K562 (cell line): ENCODE measurements at regions not wholly inside any gene's neighbourhood (a gene's known extent, or its start where the extent isn't known, plus 50 kb on each side); places are given as distances from the start of the nearest gene placed in this dataset.

Experiments
- ATAC-seq: fragments of 200-7000 bp; cut with Tn5 transposase; 3 replicates; pipeline ENCODE4 v1.9.1; 2020; ENCODE audit warnings: moderate library complexity
- BruUV-seq: library from RNA; stranded (reverse); fragments of 400-500 nt; replicated peaks from 2 replicates; lab custom pipeline; 2021; lab: Mats Ljungman, UMichigan
- CTCF ChIA-PET: fragments of 300-600 bp; formaldehyde crosslinking; extraction: SDS; loops from one replicate; lab custom pipeline; 2021; ENCODE audit warnings: low intra/inter-chr PET ratio; lab: Yijun Ruan, JAX
- POLR2A ChIA-PET: fragments of 300-600, 350-650 bp; sonication (Branson Sonifier 250); formaldehyde crosslinking; extraction: SDS; loops from one replicate; lab custom pipeline; 2021; ENCODE audit warnings: antibody characterized with exemption, inconsistent platforms; lab: Yijun Ruan, JAX
- DNase-seq, 4 experiments: peaks; one replicate each; pipeline versions ENCODE4 v3.0.0 to v3.0.0-alpha.2; 2011 to 2018; ENCODE audit warnings: low spot score in 3 of 4, mixed read lengths in 3 of 4; ENCODE audit errors: extremely low read depth in 1 of 4
- FAIRE-seq: peaks from 2 replicates; lab custom pipeline; 2011; peaks lifted over from hg19 to GRCh38; lab: Jason Lieb, UNC
- H2AFZ ChIP-seq: 2 replicates; pipeline ENCODE4 v1.6.0; 2011; ENCODE audit warnings: low read depth, low read length, control low read depth, inconsistent platforms
- H3K27ac ChIP-seq: fragments of 200-600 bp; 3 replicates; pipeline ENCODE4 v1.8.0; 2011; ENCODE audit warnings: low read depth, mild to moderate bottlenecking, control low read depth, inconsistent platforms, low read length, moderate library complexity, mixed read lengths; ENCODE audit errors: extremely low read depth
- H3K27me3 ChIP-seq, 2 experiments: fragments of 300-600 bp in 1 of 2; 2 replicates in 1 of 2; 3 replicates in 1 of 2; pipeline versions ENCODE4 v1.6.0 to v1.8.0; 2011; ENCODE audit warnings: inconsistent platforms in 2 of 2, low read length in 2 of 2, mild to moderate bottlenecking in 1 of 2, mixed read lengths in 1 of 2, moderate library complexity in 1 of 2; ENCODE audit not compliant: control insufficient read depth in 2 of 2, insufficient read depth in 2 of 2
- H3K36me3 ChIP-seq: fragments of 300-600 bp; 3 replicates; pipeline ENCODE4 v1.8.0; 2011; ENCODE audit warnings: mild to moderate bottlenecking, low read length, inconsistent platforms; ENCODE audit not compliant: control insufficient read depth, insufficient read depth
- H3K4me1 ChIP-seq, 2 experiments: fragments of 200-600 bp in 1 of 2; replicated peaks in 1 of 2; 2 replicates in 1 of 2; 3 replicates in 1 of 2; pipeline versions ENCODE4 v1.5.1 to v1.8.0; 2011; ENCODE audit warnings: inconsistent platforms in 2 of 2, low read length in 2 of 2, mild to moderate bottlenecking in 1 of 2, mixed read lengths in 1 of 2, moderate library complexity in 1 of 2; ENCODE audit not compliant: control insufficient read depth in 2 of 2, insufficient read depth in 2 of 2
- H3K4me2 ChIP-seq: 2 replicates; pipeline ENCODE4 v1.6.1; 2011; ENCODE audit warnings: low read length, control low read depth, inconsistent platforms, mixed read lengths; ENCODE audit not compliant: insufficient read depth
- H3K4me3 ChIP-seq: fragments of 200-600 bp; sonication (generic), shearing (Covaris generic); 2 replicates; pipeline ENCODE4 v1.5.1; 2016; ENCODE audit warnings: control low read depth, inconsistent platforms
- H3K79me2 ChIP-seq: fragments of 200-600 bp; 3 replicates; pipeline ENCODE4 v1.8.0; 2011; ENCODE audit warnings: low read length, inconsistent platforms; ENCODE audit not compliant: control insufficient read depth, insufficient read depth
- H3K9ac ChIP-seq, 2 experiments: 2 replicates each; pipeline versions ENCODE4 v1.6.0 to v1.6.1; 2011; ENCODE audit warnings: low read depth in 2 of 2, low read length in 2 of 2, control low read depth in 1 of 2, inconsistent platforms in 1 of 2, mild to moderate bottlenecking in 1 of 2, mixed read lengths in 1 of 2; ENCODE audit not compliant: insufficient read depth in 1 of 2
- H3K9me1 ChIP-seq: one replicate; pipeline ENCODE4 v1.6.0; 2011; ENCODE audit warnings: inconsistent platforms, mild to moderate bottlenecking, low read length, moderate library complexity; ENCODE audit not compliant: control insufficient read depth, insufficient read depth
- H3K9me3 ChIP-seq: replicated peaks from 2 replicates; pipeline ENCODE4 v1.5.1; 2011; ENCODE audit warnings: low read depth, low read length, inconsistent platforms; ENCODE audit not compliant: control insufficient read depth, insufficient read depth
- H4K20me1 ChIP-seq: replicated peaks from 2 replicates; pipeline ENCODE4 v1.6.1; 2011; ENCODE audit warnings: low read length, inconsistent platforms, mixed read lengths; ENCODE audit not compliant: control insufficient read depth, insufficient read depth
- DNMT1 ChIP-seq: fragments of 450-650 bp; IDR thresholded peaks from 2 replicates; pipeline ENCODE4 v1.6.1; 2016; ENCODE audit warnings: antibody characterized with exemption, mild to moderate bottlenecking
- MCM5 ChIP-seq: fragments of 450-650 bp; IDR thresholded peaks from 2 replicates; pipeline ENCODE4 v1.6.1; 2016; ENCODE audit warnings: low read depth
- YY1 ChIP-seq, 3 experiments: IDR thresholded peaks; 2 replicates each; pipeline ENCODE4 v1.6.1; 2011; ENCODE audit warnings: low read length in 2 of 3, mild to moderate bottlenecking in 2 of 3, moderate library complexity in 2 of 3, borderline replicate concordance in 1 of 3, control low read depth in 1 of 3, low read depth in 1 of 3; ENCODE audit not compliant: insufficient read depth in 3 of 3, insufficient replicate concordance in 2 of 3, control insufficient read depth in 1 of 3, insufficient read length in 1 of 3; ENCODE audit errors: extremely low read depth in 1 of 3
- ZEB2 ChIP-seq: fragments of 450-650 bp; IDR thresholded peaks from 2 replicates; pipeline ENCODE4 v1.6.1; 2016
- ZNF318 ChIP-seq, 2 experiments: fragments of 450-650 bp; IDR thresholded peaks; 2 replicates each; pipeline ENCODE4 v1.6.1; 2016; ENCODE audit warnings: mild to moderate bottlenecking in 2 of 2, borderline replicate concordance in 1 of 2, low read depth in 1 of 2, moderate library complexity in 1 of 2
- WGBS: fragments of 100-300 bp; shearing (Covaris generic); methylation state at CpG from one replicate; pipeline ENCODE4 v1.1.6; 2016; ENCODE audit warnings: low coverage, mixed read lengths; ENCODE audit not compliant: insufficient coverage; ENCODE audit errors: missing lambda C conversion rate; 5-methylcytosine and 5-hydroxymethylcytosine counted together
- in situ Hi-C: fragments of 300-500 bp; cut with MboI; formaldehyde crosslinking; loops from 4 replicates; pipeline ENCODE4 v1.15.0; 2018; ENCODE audit warnings: inconsistent platforms, mixed read lengths
- intact Hi-C: fragments of 100-400 bp; cut with micrococcal nuclease; formaldehyde crosslinking; loops from 2 replicates; pipeline ENCODE4 v1.14.2; 2022
- TF ChIP-seq, protein P1 (sequence below): fragments of 450-650 bp; IDR thresholded peaks from 2 replicates; pipeline ENCODE4 v1.6.1; 2016; ENCODE audit warnings: mild to moderate bottlenecking

DNA sequence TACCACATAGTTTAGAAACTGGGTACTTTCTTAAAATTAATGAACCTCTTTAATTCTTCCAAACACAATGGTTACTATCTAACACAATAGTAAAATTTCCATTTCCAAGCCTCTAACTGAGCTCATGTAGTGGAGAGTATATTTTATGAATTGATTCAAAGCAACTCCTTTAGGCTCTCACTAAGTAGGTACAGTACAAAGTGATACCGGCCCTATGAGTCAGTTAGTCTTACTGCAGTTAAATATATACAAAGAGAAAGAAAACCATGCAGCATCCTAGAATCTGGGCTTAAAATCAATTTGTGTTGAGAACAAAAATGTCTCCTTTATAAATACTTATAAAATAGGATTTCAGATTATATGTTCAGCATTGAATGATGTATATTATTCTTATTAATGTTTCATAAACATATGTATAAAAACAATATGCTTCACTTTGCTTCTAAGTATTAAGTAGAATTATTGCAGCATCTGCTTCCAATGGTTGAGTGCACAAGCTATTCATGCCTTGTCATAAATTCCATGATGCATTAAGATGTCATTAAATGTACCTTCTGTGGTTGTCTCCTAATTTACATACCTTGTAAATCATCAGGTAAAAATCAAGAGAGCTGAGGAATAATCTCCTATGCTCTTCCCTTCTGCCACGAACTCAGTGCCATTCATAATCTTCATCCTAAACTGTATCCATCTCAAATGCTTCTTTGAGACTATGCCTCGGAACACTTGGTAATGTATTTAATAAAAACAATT, 1037.8 kb downstream of the STPG2 start:
- in situ Hi-C loops (no loop called here), intact Hi-C loops (no loop called here)
- Histone ChIP-seq H3K27ac (no peak overlapping the region), H2AFZ (no peak overlapping the region), H4K20me1 (no peaks in the 10 kb centered on the region), H3K4me2 (no peak overlapping the region), H3K9me3 (no peaks in the 10 kb centered on the region), H3K36me3 (no peaks in the 10 kb centered on the region), H3K9me1 (no peaks in the 10 kb centered on the region), H3K4me1 (no peaks in the 10 kb centered on the region), H3K79me2 (no peaks in the 10 kb centered on the region), H3K4me3 (no peak overlapping the region), H3K9ac (no peak overlapping the region)
- FAIRE-seq = no peak
- DNase-seq = no peak
- WGBS = 0% methylated on average over 3 of the region's 3 CpGs
- no peak for ATAC-seq
- POLR2A ChIA-PET = no interaction called here
- BruUV-seq = no TSS peak
- TF ChIP-seq ZNF318 (IDR thresholded peaks at IDR 0.05; ENCODE audit: borderline replicate concordance in 1 of 2, low read depth in 1 of 2) (no peak), DNMT1 (no peak), ZEB2 (no peak), MCM5 (no peak), YY1 (IDR thresholded peaks at IDR 0.05; ENCODE audit: borderline replicate concordance in 1 of 3, control insufficient read depth in 1 of 3, extremely low read depth in 1 of 3, insufficient read depth in 3 of 3, insufficient read length in 1 of 3, insufficient replicate concordance in 2 of 3, low read depth in 1 of 3, low read length in 2 of 3) (no peak)
- TF ChIP-seq, protein P1, sequence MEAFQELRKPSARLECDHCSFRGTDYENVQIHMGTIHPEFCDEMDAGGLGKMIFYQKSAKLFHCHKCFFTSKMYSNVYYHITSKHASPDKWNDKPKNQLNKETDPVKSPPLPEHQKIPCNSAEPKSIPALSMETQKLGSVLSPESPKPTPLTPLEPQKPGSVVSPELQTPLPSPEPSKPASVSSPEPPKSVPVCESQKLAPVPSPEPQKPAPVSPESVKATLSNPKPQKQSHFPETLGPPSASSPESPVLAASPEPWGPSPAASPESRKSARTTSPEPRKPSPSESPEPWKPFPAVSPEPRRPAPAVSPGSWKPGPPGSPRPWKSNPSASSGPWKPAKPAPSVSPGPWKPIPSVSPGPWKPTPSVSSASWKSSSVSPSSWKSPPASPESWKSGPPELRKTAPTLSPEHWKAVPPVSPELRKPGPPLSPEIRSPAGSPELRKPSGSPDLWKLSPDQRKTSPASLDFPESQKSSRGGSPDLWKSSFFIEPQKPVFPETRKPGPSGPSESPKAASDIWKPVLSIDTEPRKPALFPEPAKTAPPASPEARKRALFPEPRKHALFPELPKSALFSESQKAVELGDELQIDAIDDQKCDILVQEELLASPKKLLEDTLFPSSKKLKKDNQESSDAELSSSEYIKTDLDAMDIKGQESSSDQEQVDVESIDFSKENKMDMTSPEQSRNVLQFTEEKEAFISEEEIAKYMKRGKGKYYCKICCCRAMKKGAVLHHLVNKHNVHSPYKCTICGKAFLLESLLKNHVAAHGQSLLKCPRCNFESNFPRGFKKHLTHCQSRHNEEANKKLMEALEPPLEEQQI = no peak
- TF ChIP-seq, all 486 proteins: peak for 0
- CTCF ChIA-PET = no interaction called here
- H3K27me3 ChIP-seq = no peaks in the 10 kb centered on the region
